ENCODE measurements at regions not wholly inside any gene's neighbourhood (a gene's known extent, or its start where the extent isn't known, plus 50 kb on each side); places are given as distances from the start of the nearest gene placed in this dataset.
A peak's percentile ranks its signal among the peaks of the same experiment; 100 is the strongest.

DNA sequence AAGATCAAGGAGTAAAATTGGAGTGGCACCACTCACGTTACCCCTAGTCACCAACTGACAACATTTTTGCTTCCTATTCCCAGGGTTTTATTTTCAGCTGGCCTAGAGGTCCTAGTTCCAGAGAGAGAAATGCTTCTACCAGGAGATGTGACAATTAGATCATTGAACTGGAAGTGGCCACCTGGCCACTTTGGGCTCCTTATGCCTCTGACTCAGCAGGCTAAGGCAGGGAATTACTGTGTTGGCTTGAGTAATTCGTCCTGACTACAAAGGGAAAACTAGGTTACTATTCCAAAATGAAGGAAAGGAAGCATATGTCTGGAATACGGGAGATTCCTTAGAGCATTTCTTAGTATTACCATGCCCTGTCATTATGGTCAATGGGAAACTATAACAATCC is 831.6 kb upstream of the NDST4 start:
- DNase-seq (ENCODE audit: low spot score), result no peak

GRCh38 chr4:115944146-115944905 is 830.9 kb upstream of the NDST4 start:
- no peak for DNase-seq (ENCODE audit: low spot score)

DNA sequence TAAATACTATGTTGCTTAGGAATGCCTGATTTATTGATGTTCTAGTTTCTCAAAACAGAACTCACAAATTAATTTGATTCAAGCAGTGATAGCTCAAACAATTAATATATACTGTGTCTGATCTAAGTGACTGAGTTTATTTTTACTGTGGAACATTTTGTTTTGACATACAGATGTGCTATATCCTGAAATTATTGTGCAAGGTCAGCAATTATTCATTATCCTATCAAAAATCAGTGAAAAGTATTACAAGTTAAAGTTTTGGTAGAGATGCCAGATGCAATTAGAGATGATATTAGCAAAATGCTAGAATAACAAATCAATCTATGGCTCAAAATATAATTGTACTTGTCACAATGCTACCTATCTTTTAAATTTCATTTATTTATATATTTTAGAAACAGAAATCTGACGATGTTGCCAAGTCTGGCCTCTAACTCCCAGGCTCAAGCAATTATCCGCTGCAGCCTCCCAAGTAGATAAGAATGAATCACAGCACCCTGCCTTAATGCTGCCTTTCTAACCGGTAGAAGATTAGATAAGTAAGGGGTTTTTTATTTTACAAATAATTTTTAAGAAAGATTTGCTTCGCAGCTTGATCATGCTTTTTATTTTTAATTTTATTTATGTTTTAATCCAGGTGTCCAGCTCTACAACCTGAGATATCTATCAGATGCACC is 825.5 kb upstream of the NDST4 start:
- DNase-seq (ENCODE audit: low spot score), result no peak

GRCh38 chr4:115929373-115929772 is 816.0 kb upstream of the NDST4 start:
- DNase-seq (ENCODE audit: low spot score), result no peak

DNA sequence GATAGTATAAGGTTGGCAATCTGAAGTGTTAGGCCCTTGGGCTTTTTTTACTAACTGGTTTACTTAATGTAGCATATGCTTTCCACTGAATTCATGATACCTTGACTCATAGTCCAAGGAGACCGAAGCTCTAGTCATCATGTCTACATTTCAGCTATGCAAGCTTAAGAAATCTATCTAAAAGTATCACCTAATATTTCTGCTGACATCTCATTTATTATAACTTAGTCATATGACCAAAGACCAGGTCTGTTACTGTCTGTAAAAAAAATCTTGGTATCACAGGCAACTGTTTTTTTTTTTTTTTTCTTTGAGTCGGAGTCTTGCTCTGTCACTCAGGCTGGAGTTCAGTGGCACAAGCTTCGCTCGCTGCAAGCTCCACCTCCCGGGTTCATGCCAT is 814.0 kb upstream of the NDST4 start:
- no peak for DNase-seq (ENCODE audit: low spot score)

- DNase-seq (ENCODE audit: low spot score), result no peak
Measured at GRCh38 chr4:115923152-115923551, 809.7 kb upstream of the NDST4 start.

DNA sequence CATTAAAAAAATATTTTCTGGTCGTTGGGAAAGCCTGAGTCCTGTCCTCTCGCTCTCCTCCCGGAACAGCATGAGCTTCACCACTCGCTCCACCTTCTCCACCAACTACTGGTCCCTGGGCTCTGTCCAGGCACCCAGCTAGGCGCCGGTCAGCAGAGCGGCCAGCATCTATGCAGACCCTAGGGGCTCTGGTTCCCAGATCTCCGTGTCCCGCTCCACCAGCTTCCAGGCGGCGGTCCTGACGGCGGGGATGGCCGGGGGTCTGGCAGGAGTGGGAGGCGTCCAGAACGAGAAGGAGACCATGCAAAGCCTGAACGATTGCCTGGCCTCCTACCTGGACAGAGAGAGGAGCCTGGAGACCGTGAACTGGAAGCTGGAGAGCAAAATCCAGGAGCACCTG is 807.2 kb upstream of the NDST4 start:
- DNase-seq (ENCODE audit: low spot score), result no peak

DNA sequence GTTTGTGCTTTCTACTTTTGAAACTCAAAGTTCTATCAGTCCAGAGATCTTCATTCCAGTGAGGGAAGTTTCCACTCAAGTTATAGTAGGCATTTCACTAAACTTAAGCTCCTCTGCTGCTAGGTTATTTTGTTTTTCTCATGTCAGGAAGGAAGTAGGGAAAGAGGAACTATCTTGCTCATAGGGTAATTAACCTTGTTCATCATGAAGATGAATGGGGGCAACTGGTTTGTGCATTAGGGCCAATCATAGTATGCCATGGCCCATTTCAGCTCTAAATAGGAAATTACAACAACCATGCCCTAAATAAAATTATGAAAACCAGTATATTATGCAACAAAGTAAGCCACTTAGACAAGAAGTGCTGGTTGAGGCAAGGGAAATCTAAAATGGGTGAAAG is 804.7 kb upstream of the NDST4 start:
- no peak for DNase-seq (ENCODE audit: low spot score)

GRCh38 chr4:115906428-115906827 is 793.0 kb upstream of the NDST4 start:
- DNase-seq (ENCODE audit: low spot score), result no peak

GRCh38 chr4:115883847-115884246 is 770.4 kb upstream of the NDST4 start:
- DNase-seq (ENCODE audit: low spot score), result no peak

DNA sequence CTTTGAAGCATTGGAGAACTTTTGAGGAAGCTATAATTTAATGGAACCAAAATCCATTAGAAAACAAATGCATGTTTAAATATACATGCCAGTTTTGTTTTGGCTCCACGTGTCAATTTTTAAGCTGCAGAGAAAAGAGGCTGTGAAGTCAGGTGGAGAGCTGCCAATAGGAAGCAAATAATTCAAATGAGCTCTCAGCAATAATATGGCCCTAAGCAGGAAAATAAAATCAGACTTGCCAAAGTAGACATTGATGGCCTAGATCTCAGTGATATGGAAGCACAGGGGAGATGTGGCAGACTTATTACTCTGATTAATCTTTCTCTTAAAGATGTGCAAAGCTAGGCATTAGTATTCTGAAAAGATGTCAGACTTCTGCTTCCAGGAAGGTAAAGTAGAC is 769.8 kb upstream of the NDST4 start:
- DNase-seq (ENCODE audit: low spot score), result no peak

GRCh38 chr4:115873048-115873447 is 759.6 kb upstream of the NDST4 start:
- no peak for DNase-seq (ENCODE audit: low spot score)

GRCh38 chr4:115871596-115871995 is 758.2 kb upstream of the NDST4 start:
- DNase-seq (ENCODE audit: low spot score), result no peak

GRCh38 chr4:115866364-115866896 is 753.0 kb upstream of the NDST4 start:
- no peak for DNase-seq (ENCODE audit: low spot score)

- DNase-seq (ENCODE audit: low spot score), result no peak
Measured at GRCh38 chr4:115865736-115866135, 752.3 kb upstream of the NDST4 start.

DNA sequence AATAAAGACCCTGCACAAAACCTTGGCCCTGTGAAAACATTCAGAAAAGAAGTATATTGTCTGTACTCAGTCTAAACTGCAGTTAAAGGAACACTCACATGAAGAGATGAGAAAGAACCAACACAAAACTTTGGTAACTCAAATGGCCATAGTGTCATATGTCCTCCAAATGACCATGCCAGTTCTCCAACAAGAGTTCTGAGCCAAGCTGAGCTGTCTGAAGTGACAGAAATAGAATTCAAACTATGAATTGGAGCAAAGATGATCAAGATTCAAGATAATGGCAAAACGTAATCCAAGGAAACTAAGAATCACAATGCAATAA is 739.3 kb upstream of the NDST4 start:
- DNase-seq (ENCODE audit: low spot score), result no peak

GRCh38 chr4:115851918-115852766 is 738.7 kb upstream of the NDST4 start:
- peak; percentile 56 for DNase-seq (ENCODE audit: low spot score)

- no peak for DNase-seq (ENCODE audit: low spot score)
Measured at GRCh38 chr4:115850799-115851509, 737.5 kb upstream of the NDST4 start.

- DNase-seq (ENCODE audit: low spot score), result no peak
Measured at GRCh38 chr4:115844180-115844579, 730.8 kb upstream of the NDST4 start.

DNA sequence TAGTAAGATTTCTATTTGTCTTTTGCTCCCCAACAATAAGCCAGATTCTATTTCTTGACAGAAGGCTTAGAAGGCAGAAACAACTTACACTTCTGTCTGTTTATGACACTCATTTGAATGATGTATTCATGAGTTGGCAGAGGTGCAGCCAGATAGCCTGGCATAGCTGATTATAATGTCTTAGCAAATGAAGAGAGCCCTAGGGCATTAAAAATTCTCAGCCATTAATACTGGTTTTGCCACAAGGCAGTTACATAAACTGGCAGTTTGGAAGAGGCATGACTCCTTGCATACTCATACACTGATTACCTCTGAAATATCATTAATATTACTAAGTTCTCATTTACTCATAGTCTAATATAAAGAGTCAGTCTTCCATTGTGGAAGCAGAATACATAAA is 728.5 kb upstream of the NDST4 start:
- DNase-seq (ENCODE audit: low spot score), result no peak

- DNase-seq (ENCODE audit: low spot score), result no peak
Measured at GRCh38 chr4:115834441-115834840, 721.0 kb upstream of the NDST4 start.

DNA sequence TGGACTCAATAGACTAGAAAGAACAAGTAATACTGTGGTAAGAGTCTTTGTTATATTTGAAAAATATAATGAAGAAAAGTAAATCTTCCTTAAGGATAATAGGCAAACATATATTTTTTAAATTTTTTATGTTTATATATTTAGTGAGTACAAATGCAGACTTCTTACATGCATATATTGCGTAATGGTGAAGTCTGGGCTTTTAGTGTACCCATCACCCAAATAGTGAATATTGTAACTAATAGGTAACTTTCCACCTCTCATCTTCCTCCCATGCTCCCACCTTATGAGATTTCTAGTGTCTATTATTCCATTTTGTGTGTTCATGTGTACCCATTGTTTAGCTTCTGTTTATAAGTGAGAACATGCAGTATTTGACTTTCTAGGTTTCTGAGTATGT is 711.2 kb upstream of the NDST4 start:
- DNase-seq (ENCODE audit: low spot score), result no peak

Measured in SK-N-DZ (cell line).